ENCODE measurements at regions not wholly inside any gene's neighbourhood (a gene's known extent, or its start where the extent isn't known, plus 50 kb on each side); places are given as distances from the start of the nearest gene placed in this dataset.

DNA sequence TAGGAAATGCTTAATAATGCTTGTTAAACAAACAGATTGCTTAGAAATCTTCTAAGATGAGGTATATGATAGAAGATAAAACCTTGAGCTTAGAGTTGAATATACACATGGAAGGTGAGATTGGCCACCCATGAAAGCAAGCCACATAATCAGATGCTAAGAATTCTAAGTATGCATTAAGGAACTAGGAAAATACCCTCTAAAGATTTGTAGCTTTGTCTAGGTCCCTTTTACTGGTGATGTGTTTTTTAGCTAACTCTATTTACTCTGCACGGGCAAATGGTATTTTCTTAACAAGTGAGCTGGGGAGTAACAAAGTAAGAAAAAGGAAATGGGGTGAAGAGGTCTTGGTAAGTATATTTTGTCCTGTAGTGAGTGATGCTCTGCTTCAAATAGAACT lies 310.3 kb downstream of the OXSM start:
- TF ChIP-seq CTCF (IDR thresholded peaks at IDR 0.05; ENCODE audit: poor library complexity, severe bottlenecking) (no peak), RAD21 (conservative IDR thresholded peaks at IDR 0.05) (no peak), EZH2 (IDR thresholded peaks at IDR 0.05; ENCODE audit: borderline replicate concordance, insufficient read depth, low read length, poor library complexity, severe bottlenecking) (no peak), EP300 (conservative IDR thresholded peaks at IDR 0.05; ENCODE audit: poor library complexity, severe bottlenecking) (no peak), TAF1 (IDR thresholded peaks at IDR 0.05; ENCODE audit: low read depth) (no peak)

All from neural cell (in vitro differentiated cells).